ENCODE measurements at regions not wholly inside any gene's neighbourhood (a gene's known extent, or its start where the extent isn't known, plus 50 kb on each side); places are given as distances from the start of the nearest gene placed in this dataset.

DNA sequence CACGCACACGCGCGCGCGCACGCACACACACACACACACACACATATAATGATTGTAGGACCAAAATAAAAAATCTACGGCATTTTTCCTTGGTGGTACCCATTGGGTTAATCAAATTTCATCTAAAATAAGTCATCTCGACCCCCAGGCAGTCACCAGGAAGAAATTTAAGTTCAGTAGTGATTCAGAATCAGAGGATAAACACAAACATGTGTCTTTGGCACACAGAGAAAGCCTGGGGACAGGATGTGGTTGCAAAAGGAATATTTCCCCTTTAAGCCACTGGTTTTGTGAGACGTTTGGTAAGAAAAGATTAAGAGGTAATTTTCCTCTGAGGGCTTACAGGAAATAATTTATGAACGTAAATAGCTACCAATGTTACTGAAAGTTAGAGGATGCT lies 171.6 kb upstream of the PIEZO2 start:
- DNase-seq (ENCODE audit: low spot score): no peak

DNA sequence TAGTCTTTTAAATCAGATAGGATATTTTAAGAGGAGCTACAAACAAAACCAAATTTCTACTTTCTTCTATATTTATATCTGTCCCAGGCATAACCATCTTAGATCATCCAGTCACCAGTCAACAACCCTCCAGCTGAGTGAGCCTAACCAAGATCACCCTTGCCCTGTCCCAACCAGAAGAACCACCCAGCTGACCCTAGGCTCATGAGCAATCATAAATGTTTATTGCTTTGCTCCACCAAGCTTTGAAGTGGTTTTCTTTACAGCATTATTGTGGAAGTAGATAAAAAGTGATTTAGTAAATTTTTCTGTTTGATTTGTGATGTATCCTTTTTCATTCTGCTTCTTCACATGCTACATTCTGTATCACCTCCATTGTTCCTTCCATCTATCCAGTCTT lies 167.2 kb upstream of the PIEZO2 start:
- DNase-seq (ENCODE audit: low spot score): no peak

DNA sequence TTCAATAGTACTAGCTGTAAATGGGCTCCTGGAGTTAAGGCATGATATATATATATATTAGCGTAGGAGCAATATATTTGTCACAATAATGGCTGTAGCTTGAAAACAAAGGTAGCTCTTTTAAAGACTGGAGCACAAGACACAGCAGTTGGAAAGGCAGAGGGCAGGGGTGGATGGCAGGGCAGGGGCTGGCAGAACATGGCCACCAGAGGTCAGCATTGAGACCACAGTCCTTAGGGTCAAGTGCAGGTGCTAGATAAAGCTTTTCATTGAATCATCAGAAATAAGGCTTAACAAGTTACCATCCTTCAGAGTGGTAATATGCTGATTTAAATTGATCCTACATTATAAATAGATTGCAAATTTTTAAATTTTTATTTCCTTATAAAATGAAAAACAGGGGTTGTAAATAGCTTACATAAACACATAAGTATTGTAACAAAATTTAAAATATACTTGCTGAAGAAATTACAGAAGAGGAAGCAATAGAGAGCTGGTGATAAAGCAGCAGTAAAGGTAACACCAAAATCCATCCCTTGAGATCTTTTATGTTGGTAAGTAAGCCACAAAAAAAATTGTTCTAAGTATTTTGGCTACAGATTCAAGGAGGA lies 161.2 kb upstream of the PIEZO2 start:
- no peak for DNase-seq (ENCODE audit: low spot score)

DNA sequence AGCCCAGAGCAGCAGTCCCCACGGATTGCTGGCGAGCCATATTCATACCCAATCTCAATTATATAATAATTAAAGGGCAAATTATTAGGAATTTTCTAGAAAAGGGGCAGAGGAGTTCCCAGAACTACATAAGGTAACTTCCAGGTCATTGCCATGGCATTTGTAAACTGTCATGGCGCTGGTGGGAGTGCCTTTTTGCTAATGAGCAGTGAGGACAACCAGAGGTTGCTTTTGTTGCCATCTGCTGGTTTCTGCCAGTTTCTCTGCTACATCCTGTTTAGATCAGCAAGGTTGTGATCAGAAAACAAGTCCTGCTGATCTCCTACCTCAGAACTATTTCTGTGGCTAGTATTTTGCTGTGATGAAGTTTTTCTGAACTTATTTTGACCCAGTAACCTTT lies 159.8 kb upstream of the PIEZO2 start:
- no peak for DNase-seq (ENCODE audit: low spot score)

DNA sequence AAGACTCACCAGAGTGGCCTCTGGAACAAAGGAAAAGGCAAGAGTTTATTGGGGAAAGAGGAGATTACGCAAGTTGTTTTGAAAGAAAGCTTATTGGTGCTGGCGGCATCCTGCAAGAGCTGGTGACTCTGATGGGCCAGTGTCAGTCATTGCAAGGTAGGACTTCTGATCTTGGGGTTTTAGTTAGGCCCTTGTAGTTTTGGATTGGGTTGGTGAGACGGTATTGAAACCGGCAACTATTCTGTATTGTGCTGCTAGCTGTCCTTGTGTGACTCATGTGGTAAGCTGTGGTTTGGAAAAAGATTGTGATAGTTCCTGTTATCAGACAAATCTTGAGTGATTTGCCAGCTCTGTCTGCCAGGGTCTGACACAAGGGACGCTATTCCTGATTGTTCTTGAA lies 159.1 kb upstream of the PIEZO2 start:
- no peak for DNase-seq (ENCODE audit: low spot score)

DNA sequence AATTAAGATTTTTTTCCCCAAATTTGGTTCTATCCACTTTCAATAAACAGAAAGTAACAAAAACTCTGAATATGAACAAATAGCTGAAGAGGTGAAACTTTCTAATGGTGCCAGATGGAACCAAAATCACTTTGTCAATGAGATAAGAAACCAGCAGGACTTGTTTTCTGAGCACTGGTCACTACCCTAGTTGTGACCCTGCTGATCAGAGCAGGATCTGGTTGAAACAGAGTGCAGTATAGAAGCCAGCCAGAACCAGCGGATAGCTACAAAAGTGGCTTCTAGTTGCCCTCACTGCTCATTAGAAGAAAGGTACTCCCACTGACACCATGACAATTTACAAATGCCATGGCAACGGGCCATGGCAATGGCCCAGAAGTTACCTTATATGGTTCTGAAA lies 158.3 kb upstream of the PIEZO2 start:
- DNase-seq (ENCODE audit: low spot score): no peak

DNA sequence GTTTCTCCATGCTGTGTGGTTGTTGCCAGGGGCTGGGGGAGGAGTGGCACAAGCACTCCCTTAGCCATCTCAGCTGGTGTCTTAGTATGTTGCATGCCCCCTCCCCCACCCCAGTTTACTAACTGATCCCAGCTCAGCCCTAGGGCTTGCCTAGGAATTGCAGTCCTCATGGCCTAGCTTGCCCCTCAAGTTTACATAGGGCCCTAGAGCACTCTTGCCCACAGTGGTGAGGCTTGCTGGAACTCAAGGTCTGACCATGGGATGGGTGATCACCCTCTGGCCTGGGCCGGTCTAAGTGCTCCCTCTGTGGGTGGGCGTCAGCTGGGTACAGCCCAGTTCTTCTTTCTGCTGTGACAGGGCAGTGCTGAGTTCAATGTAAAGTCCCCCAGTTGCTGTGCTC lies 156.1 kb upstream of the PIEZO2 start:
- DNase-seq (ENCODE audit: low spot score): no peak

DNA sequence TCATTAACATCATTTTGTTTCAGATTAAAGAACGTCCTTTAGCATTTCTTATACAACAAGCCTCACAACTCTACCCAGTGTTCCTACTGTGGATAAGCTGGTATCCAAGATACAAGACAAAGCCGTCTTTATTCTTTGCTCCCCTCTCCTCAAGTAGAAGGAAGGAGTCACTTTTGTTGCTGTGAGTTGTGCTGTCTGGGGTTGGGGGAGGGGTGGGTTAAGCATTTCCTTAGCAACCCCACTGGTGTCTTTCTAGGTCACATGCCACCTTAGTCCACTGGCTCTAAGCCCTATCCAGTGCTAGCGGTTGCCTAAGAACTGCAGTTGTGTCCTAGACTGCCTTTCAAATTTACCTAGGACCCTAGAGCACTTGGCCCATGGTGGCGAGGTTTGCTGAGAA lies 155.6 kb upstream of the PIEZO2 start:
- no peak for DNase-seq (ENCODE audit: low spot score)

DNA sequence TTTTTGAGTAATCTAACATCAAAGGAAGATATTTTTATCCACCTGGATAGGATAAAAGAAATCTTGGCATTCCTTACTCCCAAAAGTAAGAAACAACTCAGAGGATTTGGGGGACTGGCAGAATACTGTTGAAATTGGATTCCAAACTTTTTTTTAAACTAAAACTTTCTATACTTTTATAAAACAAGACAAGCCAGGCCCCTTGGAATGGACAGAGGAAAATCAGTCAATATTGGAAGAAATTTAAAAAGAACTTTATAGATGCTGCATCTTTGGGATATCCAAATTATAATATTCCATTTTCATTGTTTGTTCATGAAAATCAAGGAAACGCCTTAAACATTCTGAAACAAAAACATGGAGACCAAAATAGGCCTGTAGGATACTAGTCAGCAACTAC lies 147.6 kb upstream of the PIEZO2 start:
- DNase-seq (ENCODE audit: low spot score): no peak

DNA sequence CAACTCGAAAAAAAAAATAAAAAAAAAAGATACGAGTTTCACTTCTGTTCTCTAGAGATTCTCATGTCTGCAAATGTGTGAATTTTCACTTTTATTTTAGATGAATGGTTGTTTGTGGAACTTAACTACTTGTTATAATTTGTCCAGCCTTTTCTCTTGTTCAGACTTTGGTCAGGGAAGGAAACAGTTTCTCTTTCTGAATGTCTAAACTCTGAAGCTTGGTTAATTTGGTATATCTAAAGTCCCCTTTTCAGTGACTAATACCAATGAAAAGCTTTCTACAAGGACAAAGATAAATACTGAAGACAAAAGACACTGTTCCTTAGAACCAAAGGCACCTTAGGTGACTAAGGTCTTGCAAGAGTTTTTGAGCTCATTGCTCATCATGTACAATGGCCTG lies 144.4 kb upstream of the PIEZO2 start:
- no peak for DNase-seq (ENCODE audit: low spot score)

DNA sequence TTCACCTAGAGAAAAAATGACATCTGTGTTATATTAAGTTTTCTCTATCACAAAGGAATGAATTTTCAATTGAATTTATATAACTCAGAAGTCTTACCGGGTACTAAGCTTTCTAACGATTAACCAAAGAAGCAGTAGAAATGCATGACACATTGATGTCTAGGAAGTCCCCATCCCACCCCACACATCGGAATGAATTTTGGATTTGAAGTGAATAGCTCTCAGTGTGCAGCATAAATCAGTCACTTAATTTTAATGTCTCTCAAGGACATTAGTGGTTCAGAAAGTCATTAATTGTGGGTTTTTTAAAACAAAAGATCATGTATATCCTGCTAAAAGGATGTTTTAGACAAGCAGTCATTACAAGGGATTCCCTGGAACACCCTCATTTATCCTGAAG lies 141.4 kb upstream of the PIEZO2 start:
- no peak for DNase-seq (ENCODE audit: low spot score)

DNA sequence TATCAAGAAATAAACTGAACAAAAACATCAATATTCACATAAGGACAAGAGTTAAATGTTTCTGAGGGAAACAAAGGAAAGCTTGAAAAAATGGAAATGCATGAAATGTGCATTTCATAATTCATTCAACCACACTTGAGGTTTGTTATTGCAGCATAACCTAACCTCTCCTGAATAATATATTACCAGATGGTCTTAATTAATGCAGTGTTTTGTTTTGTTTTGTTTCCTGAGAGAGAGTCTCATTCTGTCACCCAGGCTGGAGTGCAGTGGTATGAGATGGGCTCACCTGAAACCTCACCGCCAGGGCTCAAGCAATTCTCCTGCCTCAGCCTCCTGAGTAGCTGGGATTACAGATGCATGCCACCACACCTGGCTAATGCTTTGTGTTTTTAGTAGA lies 139.9 kb upstream of the PIEZO2 start:
- no peak for DNase-seq (ENCODE audit: low spot score)

DNA sequence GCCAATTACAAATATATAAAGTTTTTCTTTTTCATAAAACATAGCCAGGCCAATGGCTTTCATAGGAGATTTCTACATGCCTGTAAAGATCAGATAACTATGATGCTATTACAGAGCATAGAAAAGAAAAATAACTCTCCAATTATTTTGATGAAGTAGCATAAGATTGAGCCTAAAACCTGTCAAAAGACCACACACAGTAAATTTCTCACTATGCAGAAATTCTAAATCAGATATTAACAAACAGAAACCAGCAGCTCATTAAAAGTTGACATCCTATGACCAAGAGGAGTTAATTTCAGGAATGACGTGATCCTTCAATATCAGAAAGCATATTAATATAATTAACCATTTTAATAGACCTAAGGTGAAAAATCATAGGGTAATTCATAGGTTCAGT lies 139.0 kb upstream of the PIEZO2 start:
- DNase-seq (ENCODE audit: low spot score): no peak

DNA sequence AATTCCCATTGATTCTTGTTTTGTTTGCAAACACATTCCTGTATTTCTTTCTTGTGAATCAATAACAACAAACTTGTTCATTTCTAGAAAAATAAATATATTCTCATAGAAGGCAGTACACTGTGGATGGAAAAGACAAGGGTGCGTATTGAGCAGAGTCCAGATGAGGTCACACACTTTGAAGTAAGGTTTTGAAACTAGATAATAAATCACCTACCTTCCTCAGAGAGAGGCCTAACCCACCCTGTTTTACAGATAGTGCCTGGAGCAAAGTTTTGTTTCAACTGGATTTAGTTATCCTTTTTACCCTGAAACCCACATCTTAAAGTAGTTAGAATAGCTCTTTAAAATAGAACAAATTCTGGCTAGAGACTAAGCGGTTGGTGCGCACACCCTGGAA lies 137.1 kb upstream of the PIEZO2 start:
- DNase-seq (ENCODE audit: low spot score): no peak

DNA sequence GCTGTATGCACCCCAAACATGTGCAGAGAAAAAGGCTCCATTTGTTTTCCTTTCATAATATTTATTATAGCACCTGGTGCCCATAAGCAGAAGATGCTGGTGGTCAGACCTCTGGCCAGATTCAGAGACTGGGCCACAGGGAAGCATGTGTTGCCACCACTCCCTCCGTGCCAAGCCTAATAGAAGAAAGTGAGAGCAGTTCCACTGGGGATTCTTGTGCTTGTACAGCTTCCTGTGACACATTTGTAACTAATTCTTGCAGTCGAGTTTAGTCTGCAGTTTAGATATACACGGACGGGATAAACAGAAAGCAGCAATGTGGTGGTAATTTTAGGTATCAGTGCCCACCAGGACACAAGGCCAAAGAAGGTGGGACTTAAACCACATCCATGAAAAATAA lies 135.4 kb upstream of the PIEZO2 start:
- DNase-seq (ENCODE audit: low spot score): no peak

DNA sequence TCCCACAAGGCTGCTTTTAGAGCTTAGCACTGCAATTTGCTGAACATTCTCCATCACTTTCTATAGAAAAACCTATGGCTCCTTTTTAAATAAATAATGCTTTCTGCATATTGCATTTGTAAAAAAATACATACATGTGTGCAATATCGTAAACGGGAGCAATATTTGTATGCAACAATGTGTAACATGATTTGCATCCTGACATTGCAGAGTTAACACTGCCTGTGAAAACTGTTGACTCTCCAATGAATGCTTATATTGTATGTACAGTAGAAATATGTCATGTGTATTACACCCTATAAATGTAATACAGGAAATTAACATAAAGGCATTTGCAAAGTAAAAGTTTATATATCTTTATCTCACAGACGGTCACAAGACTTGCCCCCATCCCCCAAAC lies 135.0 kb upstream of the PIEZO2 start:
- no peak for DNase-seq (ENCODE audit: low spot score)

DNA sequence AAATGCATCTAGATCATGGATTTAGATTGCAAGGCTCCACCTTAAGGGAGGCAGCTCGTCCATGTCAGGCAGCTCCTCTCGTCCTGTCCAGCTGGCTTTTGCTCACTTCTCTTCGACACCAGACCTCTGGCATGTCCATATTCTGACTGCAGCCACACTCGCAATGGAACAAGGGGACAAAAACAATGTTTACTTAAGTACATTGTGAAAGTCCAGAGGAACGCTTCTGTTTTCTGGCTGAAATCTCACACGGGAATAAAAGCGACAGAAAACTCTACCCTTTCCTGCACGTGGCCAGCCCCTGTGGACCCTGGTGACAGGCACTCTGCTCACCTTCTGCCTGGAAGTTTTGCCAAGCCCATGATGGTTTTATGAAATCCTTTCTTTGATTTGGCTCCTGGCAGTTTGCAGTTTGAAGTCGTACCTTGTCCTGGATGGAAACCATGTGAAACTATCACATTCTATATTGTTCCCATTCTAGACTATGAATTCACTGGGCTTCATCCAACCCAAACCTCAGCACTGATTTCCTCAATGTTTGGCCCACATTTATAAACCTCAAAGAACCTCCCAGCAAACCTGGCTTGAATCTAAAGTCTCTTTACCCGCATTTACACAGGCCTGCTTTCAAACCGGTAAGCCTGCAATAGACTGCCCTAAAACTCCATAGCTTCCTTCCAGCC lies 134.3 kb upstream of the PIEZO2 start:
- no peak for DNase-seq (ENCODE audit: low spot score)

DNA sequence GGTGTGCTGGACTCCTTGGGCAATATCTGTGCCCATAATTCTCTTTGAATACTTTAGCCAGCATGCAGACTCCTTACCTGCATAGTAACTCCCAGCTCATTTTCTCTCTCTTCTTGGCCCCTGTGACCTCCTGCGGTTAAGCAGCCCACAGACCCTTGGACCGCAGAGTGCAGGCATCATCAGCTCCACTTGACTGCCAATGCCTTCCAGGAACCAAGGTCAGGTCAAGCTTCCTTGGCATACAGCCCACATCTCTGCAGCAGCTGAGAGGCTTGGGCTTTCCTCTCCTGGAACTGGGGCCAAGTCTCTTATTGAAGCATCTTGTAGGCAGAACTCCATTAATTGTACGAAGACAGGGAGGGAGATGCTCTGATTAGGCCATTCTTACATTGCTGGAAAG lies 130.1 kb upstream of the PIEZO2 start:
- no peak for DNase-seq (ENCODE audit: low spot score)

DNA sequence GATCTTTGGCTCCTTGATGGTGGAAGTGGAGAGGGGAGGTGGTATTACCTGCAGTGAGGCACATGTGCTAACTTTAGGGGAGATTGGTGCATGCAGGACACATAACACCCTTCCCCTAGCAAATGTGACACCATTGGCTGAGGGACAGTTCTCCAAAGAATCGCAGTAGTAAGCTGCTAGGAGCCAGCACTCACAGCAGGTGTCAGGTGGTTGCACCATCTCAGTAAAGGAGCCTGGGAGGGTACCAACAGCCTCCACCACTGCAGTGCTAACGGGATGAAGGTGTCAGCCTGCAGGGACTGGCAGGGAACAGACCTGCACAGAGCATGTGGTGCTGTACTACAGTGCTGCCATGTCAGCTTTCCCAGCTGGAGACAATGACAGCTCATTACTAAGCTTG lies 127.3 kb upstream of the PIEZO2 start:
- DNase-seq (ENCODE audit: low spot score): no peak

DNA sequence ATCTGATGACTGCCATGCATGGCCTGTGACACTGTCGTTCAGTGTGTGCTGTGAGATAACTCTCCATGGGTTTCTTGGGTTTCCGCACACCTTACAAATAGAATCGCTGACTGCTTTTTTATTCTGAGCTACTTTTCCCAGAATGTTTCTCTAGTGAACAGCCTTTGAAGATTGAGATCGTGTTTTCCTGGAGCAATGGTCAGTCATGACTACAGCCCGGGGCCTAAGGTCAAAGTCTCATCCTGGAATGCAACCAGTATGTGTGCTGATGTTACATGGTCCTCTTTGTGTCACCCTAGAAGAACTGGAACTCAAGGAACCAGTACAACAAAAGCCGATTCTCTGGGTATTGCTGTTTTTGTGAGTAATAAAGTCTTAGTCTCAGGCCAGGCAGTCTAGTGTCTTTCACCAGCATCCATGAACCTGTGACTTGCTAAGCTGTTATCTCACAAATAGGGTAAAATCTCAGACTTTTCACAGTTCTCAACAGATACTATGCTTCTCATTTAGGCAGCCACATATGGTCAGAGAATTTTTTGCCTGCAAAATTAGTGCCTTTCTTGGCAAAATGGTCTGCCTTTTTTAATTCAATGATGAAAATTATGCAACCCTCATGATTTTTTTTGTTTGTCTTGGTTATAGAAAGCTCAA lies 124.9 kb upstream of the PIEZO2 start:
- DNase-seq (ENCODE audit: low spot score): no peak

DNA sequence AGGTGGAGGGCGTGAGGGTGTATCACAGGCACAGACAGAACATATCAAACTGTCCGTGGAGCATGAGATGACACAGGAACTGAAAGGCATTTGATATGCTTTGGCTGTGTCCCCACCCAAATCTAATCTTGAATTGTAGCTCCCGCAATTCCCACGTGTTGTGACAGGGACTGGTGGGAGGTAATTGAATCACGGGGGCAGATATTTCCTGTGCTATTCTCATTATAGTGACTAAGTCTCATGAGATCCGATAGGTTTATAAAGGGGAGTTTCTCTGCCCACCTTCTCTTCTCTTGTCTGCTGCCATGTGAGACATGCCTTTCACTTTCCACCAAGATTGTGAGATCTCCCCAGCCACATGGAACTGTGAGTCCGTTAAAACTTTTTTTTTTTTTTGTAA lies 123.1 kb upstream of the PIEZO2 start:
- DNase-seq (ENCODE audit: low spot score): no peak

DNA sequence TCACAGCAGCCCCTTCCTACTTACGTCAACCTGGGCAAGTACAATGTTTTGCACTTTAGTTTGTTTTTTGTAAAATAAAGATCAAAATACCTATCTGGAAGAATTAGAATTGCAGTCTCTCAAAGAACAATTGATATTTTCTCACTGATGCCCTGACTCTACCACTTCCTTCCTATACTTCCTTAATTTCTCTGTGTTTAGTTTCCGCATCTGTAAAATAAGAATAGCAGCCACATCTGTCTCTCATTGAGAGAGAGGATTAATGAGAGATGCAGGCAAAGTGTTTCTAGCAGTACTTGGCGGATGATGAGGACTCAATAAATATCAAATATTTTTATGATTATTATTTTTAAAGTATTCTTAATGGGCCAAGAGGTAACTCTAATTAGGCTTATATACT lies 122.6 kb upstream of the PIEZO2 start:
- DNase-seq (ENCODE audit: low spot score): no peak

DNA sequence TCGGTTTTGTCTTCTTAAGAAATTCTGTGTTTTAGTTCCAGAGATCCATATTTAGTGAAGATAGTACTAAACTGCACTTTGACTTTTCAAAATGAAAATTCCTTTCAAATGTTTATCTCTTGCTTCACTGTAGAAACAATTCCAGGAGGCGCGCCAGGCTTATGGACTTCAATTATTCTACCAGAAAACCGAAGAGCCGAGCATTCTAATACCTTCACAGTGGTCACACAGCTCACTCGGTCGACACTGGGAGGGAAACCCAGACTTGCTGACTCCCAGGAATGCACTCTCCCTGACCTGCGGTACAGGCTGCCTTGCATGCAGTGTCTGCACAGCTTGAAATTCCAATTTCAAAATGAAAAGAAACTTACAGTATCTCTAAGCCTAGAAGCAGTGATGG lies 119.9 kb upstream of the PIEZO2 start:
- no peak for DNase-seq (ENCODE audit: low spot score)

DNA sequence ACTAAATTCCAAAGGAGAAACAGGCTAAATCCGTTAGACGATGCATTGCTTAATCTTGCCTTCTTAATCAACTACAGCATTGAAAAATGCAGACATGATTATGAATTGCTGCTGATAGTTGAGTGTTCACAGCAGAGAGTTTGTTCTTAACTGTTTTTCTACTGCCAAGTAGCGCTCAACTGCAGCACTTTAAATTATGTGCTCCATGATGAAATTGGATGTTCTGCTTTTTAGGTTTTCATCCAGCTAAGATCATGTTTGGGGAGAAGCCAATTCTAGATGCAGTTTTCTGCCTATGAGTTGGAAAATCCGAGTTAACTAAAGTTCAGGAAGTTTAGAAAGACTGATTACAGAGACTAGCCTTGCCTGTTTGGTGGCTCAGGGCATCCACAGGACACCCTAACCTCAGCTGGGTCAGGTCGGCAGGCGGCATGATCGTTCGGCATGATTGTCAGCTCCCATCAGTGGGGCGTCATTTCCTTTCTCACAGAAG lies 119.4 kb upstream of the PIEZO2 start:
- no peak for DNase-seq (ENCODE audit: low spot score)

Measured in germinal center (tissue), 1 donor.